Left lung (tissue), 4 donors: ENCODE measurements at regions not wholly inside any gene's neighbourhood (a gene's known extent, or its start where the extent isn't known, plus 50 kb on each side); places are given as distances from the start of the nearest gene placed in this dataset.
"Not testable (repeated sequence)": the region's sequence is repeated elsewhere in the genome, so short reads cannot be mapped to it uniquely, and the experiment has no call there.

Experiments
- ATAC-seq: fragments of 200-7000 bp; cut with Tn5 transposase; one replicate; pipeline ENCODE4 v1.9.1; 2020; ENCODE audit warnings: moderate library complexity
- DNase-seq, 4 donors: peaks; one replicate each; pipeline ENCODE4 v3.0.0-alpha.2; 2013 to 2020
- H3K27ac ChIP-seq, 2 donors: fragments of 200-600 bp; sonication (generic) in 1 of 2; one replicate each; pipeline versions ENCODE4 v1.5.0 to v1.8.0; 2020 to 2021
- H3K27me3 ChIP-seq, 2 donors: fragments of 200-600 bp; sonication (generic) in 1 of 2; one replicate each; pipeline versions ENCODE4 v1.5.0 to v1.8.0; 2020 to 2021
- H3K36me3 ChIP-seq, 2 donors: fragments of 200-600 bp; sonication (generic) in 1 of 2; one replicate each; pipeline versions ENCODE4 v1.5.0 to v1.8.0; 2020 to 2021
- H3K4me1 ChIP-seq, 2 donors: fragments of 200-600 bp; one replicate each; pipeline ENCODE4 v1.8.0; 2021
- H3K4me3 ChIP-seq, 2 donors: fragments of 200-600 bp; sonication (generic) in 1 of 2; one replicate each; pipeline versions ENCODE4 v1.5.0 to v1.8.0; 2020 to 2021; ENCODE audit warnings: mild to moderate bottlenecking in 1 of 2
- H3K9me3 ChIP-seq, 2 donors: fragments of 200-600 bp; sonication (generic) in 1 of 2; one replicate each; pipeline versions ENCODE4 v1.5.0 to v1.8.0; 2020 to 2021
- intact Hi-C, 2 donors: fragments of 100-400 bp; cut with DNase I; formaldehyde crosslinking; loops; one replicate each; pipeline versions ENCODE4 v1.11.2 to v1.14.2; 2022
- TF ChIP-seq, protein P1 (sequence below), 2 donors: fragments of 200-600 bp; sonication (generic) in 1 of 2; IDR thresholded peaks; one replicate each; pipeline versions ENCODE4 v1.5.0 to v1.8.0; 2021; ENCODE audit warnings: antibody characterized with exemption in 2 of 2
- donor health status: DM: no; HTN: yes; CAD: no.
- donor health status: DM: no; HTN: no; CAD: no.

GRCh38 chr15:62419192-62419591 lies 254.1 kb upstream of the C2CD4B start:
- Histone ChIP-seq H3K27ac (no peak overlapping the region), H3K4me1 (no peaks in the 10 kb centered on the region), H3K9me3 (no peaks in the 10 kb centered on the region), H3K4me3 (no peak overlapping the region), H3K36me3 (no peaks in the 10 kb centered on the region), H3K27me3 (no peaks in the 10 kb centered on the region)
- intact Hi-C loops = no loop called here
- ATAC-seq (no peak), DNase-seq (no peak)
- TF ChIP-seq, protein P1, sequence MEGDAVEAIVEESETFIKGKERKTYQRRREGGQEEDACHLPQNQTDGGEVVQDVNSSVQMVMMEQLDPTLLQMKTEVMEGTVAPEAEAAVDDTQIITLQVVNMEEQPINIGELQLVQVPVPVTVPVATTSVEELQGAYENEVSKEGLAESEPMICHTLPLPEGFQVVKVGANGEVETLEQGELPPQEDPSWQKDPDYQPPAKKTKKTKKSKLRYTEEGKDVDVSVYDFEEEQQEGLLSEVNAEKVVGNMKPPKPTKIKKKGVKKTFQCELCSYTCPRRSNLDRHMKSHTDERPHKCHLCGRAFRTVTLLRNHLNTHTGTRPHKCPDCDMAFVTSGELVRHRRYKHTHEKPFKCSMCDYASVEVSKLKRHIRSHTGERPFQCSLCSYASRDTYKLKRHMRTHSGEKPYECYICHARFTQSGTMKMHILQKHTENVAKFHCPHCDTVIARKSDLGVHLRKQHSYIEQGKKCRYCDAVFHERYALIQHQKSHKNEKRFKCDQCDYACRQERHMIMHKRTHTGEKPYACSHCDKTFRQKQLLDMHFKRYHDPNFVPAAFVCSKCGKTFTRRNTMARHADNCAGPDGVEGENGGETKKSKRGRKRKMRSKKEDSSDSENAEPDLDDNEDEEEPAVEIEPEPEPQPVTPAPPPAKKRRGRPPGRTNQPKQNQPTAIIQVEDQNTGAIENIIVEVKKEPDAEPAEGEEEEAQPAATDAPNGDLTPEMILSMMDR (IDR thresholded peaks at IDR 0.05) = no peak

- H3K4me3 ChIP-seq, ATAC-seq, H3K4me1 ChIP-seq, H3K9me3 ChIP-seq, DNase-seq, H3K36me3 ChIP-seq, H3K27ac ChIP-seq, intact Hi-C loops, H3K27me3 ChIP-seq: not testable (repeated sequence)
Measured at GRCh38 chr15:62420371-62420770, 255.3 kb upstream of the C2CD4B start.

DNA sequence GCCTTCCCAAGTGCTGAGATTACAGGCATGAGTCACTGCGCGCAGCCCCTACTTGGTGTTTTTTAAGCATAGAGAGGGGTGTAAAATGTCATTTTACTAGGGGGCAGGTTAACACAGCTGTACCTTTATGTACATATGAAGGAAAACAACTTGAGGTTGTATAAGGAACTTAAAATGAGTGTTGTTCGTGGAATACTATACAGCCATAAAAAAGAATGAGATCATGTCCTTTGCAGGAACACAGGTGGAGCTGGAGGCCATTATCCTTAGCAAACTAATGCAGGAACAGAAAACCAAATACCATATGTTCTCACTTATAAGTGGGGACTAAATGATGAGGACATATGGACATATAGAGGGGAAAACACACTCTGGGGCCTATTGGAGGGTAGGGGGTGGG lies 256.2 kb upstream of the C2CD4B start:
- H3K36me3 ChIP-seq = no peaks in the 10 kb centered on the region
- H3K4me3 ChIP-seq = no peak overlapping the region
- H3K9me3 ChIP-seq = no peaks in the 10 kb centered on the region
- no peak for ATAC-seq
- H3K27me3 ChIP-seq = no peaks in the 10 kb centered on the region
- H3K4me1 ChIP-seq = no peaks in the 10 kb centered on the region
- intact Hi-C loops = no loop called here
- DNase-seq = no peak
- TF ChIP-seq, protein P1 (IDR thresholded peaks at IDR 0.05) = no peak
- H3K27ac ChIP-seq = no peak overlapping the region

DNA sequence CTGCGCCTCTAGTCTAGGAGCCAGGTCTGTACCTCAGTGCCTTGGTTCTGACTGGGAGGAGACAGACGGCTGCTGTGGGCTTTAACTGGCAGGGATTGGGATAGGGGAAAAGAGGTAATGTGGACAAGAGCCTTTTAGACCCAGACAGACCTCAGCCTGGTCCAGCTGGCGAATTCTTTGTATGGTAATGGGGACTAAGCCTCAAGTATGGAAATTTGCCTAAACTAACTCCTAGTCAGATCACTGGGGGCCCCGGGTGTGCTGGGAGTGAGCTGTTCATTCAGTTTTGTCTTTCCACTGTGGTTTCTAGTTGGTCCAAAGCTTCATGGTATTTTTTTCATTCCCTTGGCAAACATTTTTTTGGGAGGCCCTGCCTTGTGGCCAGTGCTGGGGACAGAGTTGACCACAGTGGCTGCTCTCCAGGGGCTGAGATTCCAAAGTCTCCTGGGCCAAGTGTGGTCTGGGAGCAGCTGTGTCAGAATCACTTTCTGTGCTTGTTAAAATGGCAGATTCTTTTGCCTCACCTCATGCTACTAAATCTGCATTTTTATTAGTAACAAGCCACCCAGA lies 261.4 kb upstream of the C2CD4B start:
- no peaks in the 10 kb centered on the region for H3K36me3 ChIP-seq
- no peaks in the 10 kb centered on the region for H3K9me3 ChIP-seq
- intact Hi-C loops = no loop called here
- no peak for ATAC-seq
- no peaks in the 10 kb centered on the region for H3K4me1 ChIP-seq
- no peak overlapping the region for H3K4me3 ChIP-seq
- no peaks in the 10 kb centered on the region for H3K27me3 ChIP-seq
- no peak for DNase-seq
- H3K27ac ChIP-seq = no peak overlapping the region
- TF ChIP-seq, protein P1 (IDR thresholded peaks at IDR 0.05) = no peak

GRCh38 chr15:62428259-62428658 lies 263.2 kb upstream of the C2CD4B start:
- Histone ChIP-seq H3K36me3 (no peaks in the 10 kb centered on the region), H3K4me3 (no peak overlapping the region), H3K9me3 (no peaks in the 10 kb centered on the region), H3K27me3 (no peaks in the 10 kb centered on the region), H3K4me1 (no peaks in the 10 kb centered on the region), H3K27ac (no peak overlapping the region)
- ATAC-seq = no peak
- TF ChIP-seq, protein P1 (IDR thresholded peaks at IDR 0.05) = no peak
- intact Hi-C loops = no loop called here
- no peak for DNase-seq
